ENCODE measurements at regions not wholly inside any gene's neighbourhood (a gene's known extent, or its start where the extent isn't known, plus 50 kb on each side); places are given as distances from the start of the nearest gene placed in this dataset.

GRCh38 chr2:183984871-183985270 lies 613.5 kb upstream of the ZNF804A start:
- Histone ChIP-seq H3K9ac (ENCODE audit: insufficient read length) (no peak overlapping the region), H3K4me3 (no peak overlapping the region), H3K9me3 (ENCODE audit: low read depth, low read length) (no peaks in the 10 kb centered on the region; the same call in 1 of the 2 replicates), H3K27ac (no peak overlapping the region), H3K36me3 (ENCODE audit: insufficient read depth, low read length) (no peaks in the 10 kb centered on the region)
- no peak for DNase-seq (ENCODE audit: low read depth, low spot score)
- TF ChIP-seq POLR2AphosphoS5 (IDR thresholded peaks at IDR 0.05; ENCODE audit: borderline replicate concordance, low read depth, low read length) (no peak), EZH2 (IDR thresholded peaks at IDR 0.05) (no peak), FOXP2 (optimal IDR thresholded peaks at IDR 0.05; ENCODE audit: control extremely low read depth, extremely low read length, insufficient read depth) (no peak)

- Histone ChIP-seq H3K27ac (no peak overlapping the region), H3K9ac (ENCODE audit: insufficient read length) (no peak overlapping the region), H3K9me3 (ENCODE audit: low read depth, low read length) (no peaks in the 10 kb centered on the region; the same call in 1 of the 2 replicates), H3K4me3 (no peak overlapping the region), H3K36me3 (ENCODE audit: insufficient read depth, low read length) (no peaks in the 10 kb centered on the region)
- no peak for DNase-seq (ENCODE audit: low read depth, low spot score)
- TF ChIP-seq EZH2 (IDR thresholded peaks at IDR 0.05) (no peak), POLR2AphosphoS5 (IDR thresholded peaks at IDR 0.05; ENCODE audit: borderline replicate concordance, low read depth, low read length) (no peak), FOXP2 (optimal IDR thresholded peaks at IDR 0.05; ENCODE audit: control extremely low read depth, extremely low read length, insufficient read depth) (no peak)
Observed at GRCh38 chr2:183991968-183992367, 606.4 kb upstream of the ZNF804A start.

- DNase-seq (ENCODE audit: low read depth, low spot score), result no peak
- TF ChIP-seq POLR2AphosphoS5 (IDR thresholded peaks at IDR 0.05; ENCODE audit: borderline replicate concordance, low read depth, low read length) (no peak), FOXP2 (optimal IDR thresholded peaks at IDR 0.05; ENCODE audit: control extremely low read depth, extremely low read length, insufficient read depth) (no peak), EZH2 (IDR thresholded peaks at IDR 0.05) (no peak)
- Histone ChIP-seq H3K9ac (ENCODE audit: insufficient read length) (no peak overlapping the region), H3K27ac (no peak overlapping the region), H3K36me3 (ENCODE audit: insufficient read depth, low read length) (no peaks in the 10 kb centered on the region), H3K9me3 (ENCODE audit: low read depth, low read length) (no peaks in the 10 kb centered on the region), H3K4me3 (no peak overlapping the region)
Observed at GRCh38 chr2:183993052-183993451, 605.3 kb upstream of the ZNF804A start.

- H3K27ac ChIP-seq, result no peak overlapping the region
- TF ChIP-seq EZH2 (IDR thresholded peaks at IDR 0.05) (no peak), FOXP2 (optimal IDR thresholded peaks at IDR 0.05; ENCODE audit: control extremely low read depth, extremely low read length, insufficient read depth) (no peak), POLR2AphosphoS5 (IDR thresholded peaks at IDR 0.05; ENCODE audit: borderline replicate concordance, low read depth, low read length) (no peak)
- H3K9ac ChIP-seq (ENCODE audit: insufficient read length), result no peak overlapping the region
- no peaks in the 10 kb centered on the region for H3K36me3 ChIP-seq (ENCODE audit: insufficient read depth, low read length)
- no peaks in the 10 kb centered on the region for H3K9me3 ChIP-seq (ENCODE audit: low read depth, low read length)
- DNase-seq (ENCODE audit: low read depth, low spot score), result no peak
- no peak overlapping the region for H3K4me3 ChIP-seq
Observed at GRCh38 chr2:183995632-183996031, 602.7 kb upstream of the ZNF804A start.

GRCh38 chr2:183996825-183997793 lies 601.2 kb upstream of the ZNF804A start:
- Histone ChIP-seq H3K9ac (ENCODE audit: insufficient read length) (no peak overlapping the region), H3K36me3 (ENCODE audit: insufficient read depth, low read length) (no peaks in the 10 kb centered on the region), H3K9me3 (ENCODE audit: low read depth, low read length) (no peaks in the 10 kb centered on the region), H3K27ac (no peak overlapping the region), H3K4me3 (no peak overlapping the region)
- no peak for TF ChIP-seq POLR2AphosphoS5 (IDR thresholded peaks at IDR 0.05; ENCODE audit: borderline replicate concordance, low read depth, low read length)
- no peak for TF ChIP-seq EZH2 (IDR thresholded peaks at IDR 0.05)
- no peak for TF ChIP-seq FOXP2 (optimal IDR thresholded peaks at IDR 0.05; ENCODE audit: control extremely low read depth, extremely low read length, insufficient read depth)
- DNase-seq (ENCODE audit: low read depth, low spot score), result no peak

GRCh38 chr2:183998041-183998796 lies 600.1 kb upstream of the ZNF804A start:
- no peak for TF ChIP-seq EZH2 (IDR thresholded peaks at IDR 0.05)
- no peak for TF ChIP-seq POLR2AphosphoS5 (IDR thresholded peaks at IDR 0.05; ENCODE audit: borderline replicate concordance, low read depth, low read length)
- no peak for TF ChIP-seq FOXP2 (optimal IDR thresholded peaks at IDR 0.05; ENCODE audit: control extremely low read depth, extremely low read length, insufficient read depth)
- H3K36me3 ChIP-seq (ENCODE audit: insufficient read depth, low read length), result no peaks in the 10 kb centered on the region
- H3K9me3 ChIP-seq (ENCODE audit: low read depth, low read length), result no peaks in the 10 kb centered on the region
- no peak overlapping the region for H3K27ac ChIP-seq
- DNase-seq (ENCODE audit: low read depth, low spot score), result no peak
- H3K9ac ChIP-seq (ENCODE audit: insufficient read length), result no peak overlapping the region
- H3K4me3 ChIP-seq, result no peak overlapping the region

- no peak for DNase-seq (ENCODE audit: low read depth, low spot score)
- no peak overlapping the region for H3K9ac ChIP-seq (ENCODE audit: insufficient read length)
- H3K4me3 ChIP-seq, result no peak overlapping the region
- H3K9me3 ChIP-seq (ENCODE audit: low read depth, low read length), result no peaks in the 10 kb centered on the region
- no peak for TF ChIP-seq POLR2AphosphoS5 (IDR thresholded peaks at IDR 0.05; ENCODE audit: borderline replicate concordance, low read depth, low read length)
- no peak for TF ChIP-seq EZH2 (IDR thresholded peaks at IDR 0.05)
- no peak for TF ChIP-seq FOXP2 (optimal IDR thresholded peaks at IDR 0.05; ENCODE audit: control extremely low read depth, extremely low read length, insufficient read depth)
- no peaks in the 10 kb centered on the region for H3K36me3 ChIP-seq (ENCODE audit: insufficient read depth, low read length)
- no peak overlapping the region for H3K27ac ChIP-seq
Observed at GRCh38 chr2:183998797-183999190, 599.5 kb upstream of the ZNF804A start.

GRCh38 chr2:184004289-184004947 lies 593.9 kb upstream of the ZNF804A start:
- no peak overlapping the region for H3K27ac ChIP-seq
- no peak overlapping the region for H3K9ac ChIP-seq (ENCODE audit: insufficient read length)
- H3K36me3 ChIP-seq (ENCODE audit: insufficient read depth, low read length), result no peaks in the 10 kb centered on the region
- no peak overlapping the region for H3K4me3 ChIP-seq
- no peak for DNase-seq (ENCODE audit: low read depth, low spot score)
- H3K9me3 ChIP-seq (ENCODE audit: low read depth, low read length), result no peaks in the 10 kb centered on the region
- no peak for TF ChIP-seq EZH2 (IDR thresholded peaks at IDR 0.05)
- TF ChIP-seq FOXP2 (optimal IDR thresholded peaks at IDR 0.05; ENCODE audit: control extremely low read depth, extremely low read length, insufficient read depth), result no peak
- no peak for TF ChIP-seq POLR2AphosphoS5 (IDR thresholded peaks at IDR 0.05; ENCODE audit: borderline replicate concordance, low read depth, low read length)
